Suppressor macrophage (primary cell): ENCODE measurements at regions not wholly inside any gene's neighbourhood (a gene's known extent, or its start where the extent isn't known, plus 50 kb on each side); places are given as distances from the start of the nearest gene placed in this dataset.
"Not testable (repeated sequence)": the region's sequence is repeated elsewhere in the genome, so short reads cannot be mapped to it uniquely, and the experiment has no call there.

Source experiments
- DNase-seq, 4 experiments: peaks; one replicate each; pipeline ENCODE4 v3.0.0-alpha.2; 2020 to 2022

DNA sequence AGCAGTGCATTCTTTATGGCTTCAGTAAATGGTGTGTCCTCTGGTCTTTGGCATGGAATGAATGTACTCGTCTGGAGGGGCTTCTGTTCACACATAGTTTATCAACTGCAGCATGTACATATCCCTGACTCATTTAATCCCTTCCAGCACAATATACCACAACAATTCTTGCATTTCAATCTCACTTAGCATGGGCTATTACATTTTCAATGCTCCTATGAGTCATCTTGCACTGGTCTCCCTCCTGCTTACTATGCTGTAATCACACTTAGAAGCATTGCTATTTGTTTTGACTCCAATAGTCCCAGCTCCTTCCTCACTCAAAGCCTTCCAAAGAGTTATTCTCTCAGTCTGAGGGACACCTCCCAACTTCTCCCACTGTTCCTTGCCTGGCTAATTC, 180.9 kb upstream of the NUDT10 start:
- no peak for DNase-seq

DNA sequence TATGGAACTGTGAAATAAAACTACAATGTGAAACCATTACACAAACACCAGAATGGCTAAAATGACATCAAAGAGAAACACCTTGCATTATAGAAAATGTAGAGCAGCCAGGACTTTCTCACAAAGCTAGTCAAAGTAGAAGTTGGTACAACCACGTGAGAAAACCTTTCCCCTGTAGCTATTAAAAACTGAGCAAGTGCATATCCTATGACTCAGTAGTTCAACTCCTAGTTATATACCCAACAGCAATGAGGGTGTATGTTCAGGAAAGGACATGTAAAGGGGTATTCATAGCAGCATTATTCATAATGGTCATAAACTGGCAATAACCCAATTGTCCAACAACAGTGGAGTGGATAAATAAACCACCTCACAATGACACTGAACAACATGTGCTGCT, 177.5 kb upstream of the NUDT10 start:
- no peak for DNase-seq

DNA sequence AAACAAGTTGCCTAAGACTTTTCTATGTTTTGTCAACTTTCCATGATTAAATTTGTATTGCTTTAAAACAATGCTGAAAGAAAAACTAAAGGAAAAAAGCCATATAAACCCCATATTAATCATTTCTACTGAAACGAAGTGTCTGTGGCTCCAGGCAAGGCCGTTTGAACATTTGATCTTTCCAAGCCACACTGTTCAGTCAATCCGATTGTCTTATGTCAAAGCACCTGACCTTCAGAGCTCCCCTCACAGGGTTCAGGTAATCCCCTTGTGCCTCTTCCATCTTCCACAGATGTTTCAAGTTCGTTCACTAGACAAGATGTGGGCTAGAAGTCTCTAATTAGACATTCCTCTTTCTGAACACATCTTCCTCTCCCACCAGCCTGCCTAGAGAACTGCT, 177.1 kb upstream of the NUDT10 start:
- no peak for DNase-seq

DNA sequence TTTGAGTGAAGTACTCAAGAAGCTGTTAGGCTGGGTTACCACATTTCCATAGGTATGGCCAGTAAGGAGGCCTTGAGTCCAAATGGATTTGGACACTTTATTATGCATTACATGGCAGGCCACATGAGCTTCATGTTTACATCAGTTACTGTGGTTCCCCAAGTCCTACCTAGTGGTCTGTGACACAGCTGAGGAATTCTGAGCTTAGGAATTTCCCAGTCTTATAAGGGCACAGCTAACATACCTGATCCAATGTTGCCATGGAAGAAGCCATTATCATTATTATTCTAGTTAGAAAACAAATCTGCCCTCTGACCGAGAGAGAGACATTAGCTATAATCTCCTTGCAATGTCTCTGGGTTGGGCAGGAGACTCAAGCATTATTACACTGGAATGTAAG, 174.4 kb upstream of the NUDT10 start:
- DNase-seq, result no peak

DNA sequence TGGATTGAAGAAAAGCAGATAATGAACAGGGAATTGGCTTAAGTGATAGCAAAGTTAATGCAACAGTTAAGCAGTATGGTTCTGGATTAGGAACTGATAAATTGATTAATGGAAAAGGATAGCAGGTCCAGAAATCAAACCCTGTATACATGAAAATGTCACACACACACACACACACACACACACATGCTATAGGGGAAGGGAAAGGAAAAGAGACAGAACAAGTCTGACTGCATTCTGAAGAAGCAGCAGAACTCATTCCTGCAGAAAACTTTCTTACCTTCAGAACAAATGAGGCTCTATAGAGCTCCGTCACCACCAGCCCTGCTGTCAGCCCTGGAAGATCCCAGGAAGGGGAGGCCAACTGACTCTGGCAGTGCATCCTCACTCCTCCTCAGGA, 173.2 kb upstream of the NUDT10 start:
- DNase-seq, result not testable (repeated sequence)

DNA sequence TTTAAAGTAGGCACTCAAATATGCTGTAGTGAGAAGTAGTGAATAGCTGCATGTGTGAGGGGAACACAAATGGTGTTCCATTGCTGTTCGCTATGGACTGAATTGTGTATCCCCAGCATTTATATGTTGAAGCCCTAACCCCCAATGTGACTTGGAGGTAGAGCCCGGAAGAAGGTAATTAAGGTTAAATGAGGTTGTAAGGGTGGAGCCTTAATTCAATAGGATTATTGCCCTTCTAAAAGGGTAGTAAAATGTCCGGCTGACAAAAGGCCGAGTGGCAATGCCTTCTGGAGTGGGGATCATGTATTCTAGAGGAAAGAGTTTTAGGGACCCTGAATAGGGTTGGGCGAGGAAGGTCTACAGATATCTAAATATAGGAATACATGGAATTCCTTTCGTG, 168.9 kb upstream of the NUDT10 start:
- no peak for DNase-seq

DNA sequence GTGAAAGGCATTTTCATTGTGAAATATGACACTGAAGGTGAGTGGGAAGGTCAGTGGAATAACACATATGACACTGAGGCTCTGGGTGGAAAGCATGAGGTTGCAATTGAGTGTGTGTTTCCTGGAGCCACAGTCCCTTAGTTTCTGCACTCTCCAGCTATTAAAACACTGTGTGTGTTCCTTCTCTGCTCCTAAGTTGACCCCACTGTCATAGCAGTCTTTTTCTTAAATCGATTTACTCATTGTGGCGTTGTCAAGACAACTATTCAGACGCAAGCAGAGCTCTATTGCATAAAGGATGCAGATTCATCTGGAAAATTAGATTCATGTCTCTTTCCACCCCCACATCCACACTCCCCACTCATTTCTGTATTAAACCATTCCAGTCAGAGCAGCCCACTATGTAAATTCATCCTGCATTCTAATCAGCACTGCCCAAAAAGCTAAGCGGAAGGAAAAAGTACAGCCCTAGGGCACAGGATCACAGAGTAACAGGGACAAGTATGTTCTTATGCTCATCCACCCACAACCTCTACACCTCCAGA, 154.2 kb upstream of the NUDT10 start:
- not testable (repeated sequence) for DNase-seq

DNA sequence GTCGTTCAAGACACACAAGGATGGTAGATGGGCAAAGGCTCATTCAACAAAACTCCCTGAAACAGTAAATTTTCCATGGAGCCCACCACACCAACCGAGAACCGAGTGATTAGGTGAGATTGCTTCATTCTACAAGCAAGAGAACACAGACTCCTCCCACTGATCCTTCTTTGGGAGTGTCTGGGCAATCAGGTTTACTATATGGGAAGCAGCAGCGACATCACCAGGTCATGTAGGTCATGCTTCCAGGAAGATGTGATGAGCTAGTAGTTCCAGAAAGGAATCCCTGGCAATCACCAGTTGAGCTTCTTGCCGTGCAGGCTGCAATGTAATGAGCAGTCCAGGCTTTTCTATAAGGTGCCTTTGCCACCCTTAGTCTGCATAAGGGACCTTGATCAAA, 152.8 kb upstream of the NUDT10 start:
- DNase-seq, result not testable (repeated sequence)

DNA sequence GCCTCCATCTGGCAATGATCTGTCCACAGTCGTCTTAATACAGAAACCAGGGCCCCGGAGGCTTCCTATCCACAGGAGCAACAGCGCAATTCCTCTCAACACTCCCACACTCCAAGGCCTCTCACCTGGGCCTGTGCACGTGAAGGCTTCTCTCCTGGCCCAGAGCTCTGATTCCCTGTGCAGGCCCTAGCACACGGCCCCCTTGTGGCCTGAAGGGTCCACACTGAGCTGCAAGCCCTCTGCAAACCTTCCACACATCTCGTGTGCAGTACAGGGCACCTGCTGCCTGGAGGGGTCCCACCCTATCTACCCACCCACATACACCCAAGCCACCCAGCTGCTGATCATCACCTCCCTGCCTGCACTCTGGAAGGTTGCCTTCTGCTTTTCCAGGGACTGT, 150.1 kb upstream of the NUDT10 start:
- DNase-seq, result no peak

DNA sequence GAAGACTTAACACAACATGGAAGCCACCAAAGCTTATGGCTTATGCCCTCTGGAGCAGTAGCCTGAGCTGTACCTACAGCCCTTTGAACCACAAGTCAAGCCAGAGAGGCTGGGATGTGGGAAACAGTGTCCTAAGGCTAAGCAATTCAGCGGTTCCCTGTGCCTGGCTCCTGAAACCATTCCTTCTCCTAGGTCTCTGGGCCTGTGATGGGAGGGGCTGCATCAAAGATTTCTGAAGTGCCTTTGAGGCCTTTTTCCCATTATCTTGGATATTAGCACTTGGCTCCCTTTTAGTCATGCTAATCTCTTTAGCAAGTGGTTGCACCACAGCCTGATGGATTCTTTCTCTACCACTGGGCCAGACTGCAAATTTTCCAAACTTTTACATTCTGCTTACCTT, 140.5 kb upstream of the NUDT10 start:
- DNase-seq, result no peak

DNA sequence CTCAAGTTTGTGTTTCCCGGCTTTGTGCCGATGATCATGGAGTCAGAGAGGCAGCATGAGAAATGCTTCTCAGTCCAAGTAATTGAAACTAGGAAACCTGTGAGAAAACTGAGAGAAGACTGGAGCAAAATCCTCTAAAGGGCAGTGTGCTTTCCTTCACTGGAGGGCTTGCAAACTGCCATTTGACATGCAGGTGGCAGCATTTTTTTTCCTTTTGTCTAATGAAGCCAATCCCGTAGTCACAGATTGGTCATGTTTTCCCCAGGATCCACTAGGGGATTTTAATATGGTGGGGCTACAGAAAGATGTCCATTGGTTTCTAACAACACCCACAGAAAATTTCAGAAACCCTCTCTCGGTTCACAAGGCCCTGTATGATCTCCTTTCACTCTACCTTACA, 117.4 kb upstream of the NUDT10 start:
- no peak for DNase-seq

DNA sequence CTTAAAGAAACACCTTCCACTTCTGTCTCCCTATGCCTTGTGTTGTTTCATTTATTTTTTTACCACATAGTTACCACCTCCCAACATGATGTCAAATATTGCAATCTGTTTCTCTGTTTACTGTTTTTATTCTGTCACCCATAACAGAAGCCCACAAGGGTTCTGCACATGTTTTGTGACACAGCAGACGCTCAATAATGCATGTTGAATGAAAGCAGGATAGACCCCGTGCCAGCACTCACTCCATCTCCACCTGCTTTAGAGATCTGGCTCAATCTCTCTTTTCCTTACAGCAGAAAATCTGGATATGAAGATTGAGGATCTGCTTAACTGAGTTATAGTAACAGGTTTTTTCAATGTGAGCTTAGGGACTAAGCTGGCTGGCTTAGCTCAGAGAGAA, 116.8 kb upstream of the NUDT10 start:
- no peak for DNase-seq

DNA sequence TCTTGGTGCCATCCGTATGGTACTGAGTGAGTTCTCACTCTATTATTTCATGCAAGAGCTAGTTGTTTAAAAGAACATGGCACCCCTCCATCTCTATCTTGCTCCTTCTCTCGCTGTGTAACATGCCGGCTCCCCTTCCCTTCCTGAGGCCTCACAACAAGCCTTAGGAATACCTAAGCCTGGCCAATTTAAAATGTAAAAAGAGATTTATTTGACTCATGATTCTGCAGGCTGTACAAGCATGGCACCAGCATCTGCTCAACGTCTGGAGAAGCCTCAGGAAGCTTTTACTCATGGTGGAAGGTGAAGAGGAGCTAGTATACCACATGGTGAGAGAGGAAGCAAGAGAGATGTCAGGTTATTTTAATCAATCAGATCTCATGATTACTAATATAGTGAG, 90.4 kb upstream of the NUDT10 start:
- DNase-seq, result no peak

DNA sequence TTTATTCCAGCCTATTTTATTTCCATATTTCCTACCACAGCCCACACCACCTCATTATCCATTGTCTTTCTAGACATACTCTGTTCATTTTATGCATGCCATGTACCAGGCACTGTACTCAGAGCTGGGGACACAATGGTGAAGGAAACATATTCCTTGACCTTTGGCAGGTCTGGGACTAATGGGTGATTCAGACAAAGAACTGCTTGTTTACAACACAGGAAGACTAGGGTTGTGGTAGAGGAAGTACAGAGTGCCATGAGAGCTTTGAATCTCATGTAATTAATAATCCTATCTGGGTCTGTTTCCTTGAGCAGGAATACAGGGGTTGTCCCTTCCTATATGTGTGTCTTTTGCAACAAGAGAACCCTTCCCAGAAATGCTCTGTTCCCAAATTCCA, 75.1 kb upstream of the NUDT10 start:
- no peak for DNase-seq

DNA sequence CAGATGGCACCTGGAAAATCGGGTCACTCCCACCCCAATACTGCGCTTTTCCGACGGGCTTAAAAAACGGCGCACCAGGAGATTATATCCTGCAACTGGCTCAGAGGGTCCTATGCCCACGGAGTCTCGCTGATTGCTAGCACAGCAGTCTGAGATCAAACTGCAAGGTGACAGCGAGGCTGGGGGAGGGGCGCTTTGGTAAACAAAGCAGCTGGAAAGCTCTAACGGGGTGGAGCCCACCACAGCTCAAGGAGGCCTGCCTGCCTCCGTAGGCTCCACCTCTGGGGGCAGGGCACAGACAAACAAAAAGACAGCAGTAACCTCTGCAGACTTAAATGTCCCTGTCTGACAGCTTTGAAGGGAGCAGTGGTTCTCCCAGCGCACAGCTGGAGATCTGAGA, 70.4 kb upstream of the NUDT10 start:
- not testable (repeated sequence) for DNase-seq

DNA sequence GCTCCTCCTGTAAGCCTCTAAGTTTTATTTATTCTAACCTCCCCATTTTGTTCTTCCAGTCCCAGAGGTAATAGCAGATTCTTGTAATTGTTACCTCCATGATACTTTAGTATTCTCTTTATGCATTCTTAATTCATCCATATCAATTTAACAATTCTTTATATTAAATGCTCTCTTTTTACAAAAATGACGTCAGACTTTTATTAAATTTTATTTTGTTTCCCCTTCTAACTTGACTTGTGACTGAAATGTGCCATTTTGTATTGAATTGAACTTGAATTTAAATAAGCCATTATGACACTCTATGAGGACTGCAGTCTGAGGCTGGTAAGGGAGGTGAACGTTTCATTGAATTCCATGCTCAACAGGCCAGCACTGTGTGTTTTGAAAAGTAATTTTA, 60.0 kb upstream of the NUDT10 start:
- no peak for DNase-seq

DNA sequence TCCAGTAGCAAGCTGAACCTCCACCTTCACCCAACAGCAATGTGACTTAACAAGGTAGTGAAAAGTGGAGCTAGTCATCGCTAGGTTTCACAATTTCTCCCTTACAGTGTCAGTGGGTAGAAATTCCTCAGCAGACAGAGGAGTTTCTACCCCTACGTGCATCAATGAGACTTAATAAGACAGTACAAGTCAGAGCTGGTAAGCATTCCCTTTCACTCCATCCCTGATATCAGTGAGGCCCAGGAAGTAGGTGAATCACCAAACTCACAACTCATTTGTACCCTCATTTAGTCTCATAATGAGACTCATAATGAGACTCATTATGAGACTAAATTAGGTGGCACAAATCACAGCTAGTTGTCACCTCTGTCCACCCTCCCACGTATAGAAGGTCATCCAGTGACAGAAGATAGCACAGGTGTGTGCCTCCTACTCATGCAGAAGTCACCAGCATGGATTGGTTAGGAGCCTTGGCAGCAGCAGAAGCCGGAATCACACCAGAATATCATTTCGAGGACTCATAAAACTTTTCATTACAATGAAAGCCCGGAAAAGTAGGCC, 50.8 kb upstream of the NUDT10 start:
- no peak for DNase-seq
